Stimulated activated naive B cell treated with anti-CD40 and anti-IgM and Interleukin-4, amounts not matched to agents 10 μg/mL and 1 μg/mL and 100 μg/mL, for 72 hours (primary cell): ENCODE measurements at regions not wholly inside any gene's neighbourhood (a gene's known extent, or its start where the extent isn't known, plus 50 kb on each side); places are given as distances from the start of the nearest gene placed in this dataset.

Experiments used
- ATAC-seq, 2 donors: fragments of 150-1000 bp; cut with Tn5 transposase; replicated peaks; 2 replicates each; pipeline ENCODE4 v1.10.0; 2021; ENCODE audit warnings: moderate library complexity in 1 of 2
- DNase-seq: peaks from one replicate; pipeline ENCODE4 v3.0.0; 2021
- H3K27ac Mint-ChIP-seq: one replicate; pipeline ENCODE4 v1.8.0; 2022; ENCODE audit warnings: mild to moderate bottlenecking, mixed read lengths
- H3K27me3 Mint-ChIP-seq, 2 donors: one replicate each; pipeline ENCODE4 v1.8.0; 2022; ENCODE audit warnings: mixed read lengths in 2 of 2
- H3K36me3 Mint-ChIP-seq, 2 donors: one replicate each; pipeline ENCODE4 v1.8.0; 2022; ENCODE audit warnings: mixed read lengths in 2 of 2, mild to moderate bottlenecking in 1 of 2
- H3K4me1 Mint-ChIP-seq, 2 donors: one replicate each; pipeline ENCODE4 v1.8.0; 2022; ENCODE audit warnings: mixed read lengths in 2 of 2, mild to moderate bottlenecking in 1 of 2
- H3K4me3 Mint-ChIP-seq, 2 donors: one replicate each; pipeline ENCODE4 v1.8.0; 2022; ENCODE audit warnings: mild to moderate bottlenecking in 2 of 2, mixed read lengths in 2 of 2, moderate library complexity in 1 of 2
- H3K9me3 Mint-ChIP-seq, 2 donors: one replicate each; pipeline ENCODE4 v1.8.0; 2022; ENCODE audit warnings: mixed read lengths in 2 of 2, mild to moderate bottlenecking in 1 of 2

DNA sequence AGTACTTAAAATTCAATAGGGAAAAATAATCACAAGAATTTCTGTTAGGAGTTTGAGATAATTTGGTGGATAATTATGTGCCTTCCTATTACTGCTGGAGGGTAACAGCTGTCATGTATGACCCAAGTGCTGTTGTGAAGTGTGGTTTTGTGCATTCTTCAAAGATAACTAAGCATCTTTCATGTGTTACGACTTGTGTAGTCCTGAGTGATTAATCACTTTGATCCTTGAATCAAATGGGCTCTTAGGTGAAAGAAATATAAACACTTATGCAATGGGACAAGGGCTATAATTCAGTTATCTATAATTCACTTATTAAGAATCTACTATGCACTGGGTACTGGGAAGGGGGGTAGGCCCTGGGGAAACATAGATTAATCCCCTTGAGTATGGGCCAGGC is 89.0 kb downstream of the CH25H start:
- Mint-ChIP-seq H3K36me3 (no peaks in the 10 kb centered on the region), H3K4me3 (no peak overlapping the region), H3K27me3 (peaks cover 6 to 7% of the 10 kb centered on the region in 2 donors), H3K4me1 (peaks cover 11 to 14% of the 10 kb centered on the region in 2 donors), H3K27ac (no peak overlapping the region), H3K9me3 (peaks cover 2 to 4% of the 10 kb centered on the region in 2 donors)
- DNase-seq (no peak), ATAC-seq (no peak)

- peaks cover 4% of the 10 kb centered on the region in 2 donors for H3K9me3 Mint-ChIP-seq
Observed at GRCh38 chr10:89115876-89116627, 91.1 kb downstream of the CH25H start.

GRCh38 chr10:89114846-89115625 is 92.1 kb downstream of the CH25H start:
- no peak for ATAC-seq
- DNase-seq, result no peak
- Mint-ChIP-seq H3K9me3 (peaks cover 4% of the 10 kb centered on the region in 2 donors), H3K27ac (no peak overlapping the region), H3K4me3 (no peak overlapping the region), H3K27me3 (peaks cover 0 to 6% of the 10 kb centered on the region in 2 donors), H3K36me3 (no peaks in the 10 kb centered on the region), H3K4me1 (peaks cover 0 to 2% of the 10 kb centered on the region in 2 donors)

More at GRCh38 chr10:89115876-89116627, 91.1 kb downstream of the CH25H start:
- Mint-ChIP-seq H3K27ac (no peak overlapping the region), H3K27me3 (peaks cover 6 to 7% of the 10 kb centered on the region in 2 donors), H3K36me3 (no peaks in the 10 kb centered on the region), H3K4me1 (peaks cover 0 to 2% of the 10 kb centered on the region in 2 donors), H3K4me3 (no peak overlapping the region)
- ATAC-seq (peak in 1 of 2 donors; percentile 38), DNase-seq (no peak)

- no peak for ATAC-seq
- Mint-ChIP-seq H3K9me3 (no peaks in the 10 kb centered on the region), H3K4me1 (no peaks in the 10 kb centered on the region), H3K4me3 (no peak overlapping the region), H3K27ac (no peak overlapping the region), H3K27me3 (no peaks in the 10 kb centered on the region), H3K36me3 (no peaks in the 10 kb centered on the region)
- no peak for DNase-seq
Observed at GRCh38 chr10:89102735-89103134, 104.4 kb downstream of the CH25H start.

- no peaks in the 10 kb centered on the region for H3K36me3 Mint-ChIP-seq
- H3K9me3 Mint-ChIP-seq, result no peaks in the 10 kb centered on the region
- H3K27me3 Mint-ChIP-seq, result no peaks in the 10 kb centered on the region
- DNase-seq, result no peak
- no peak overlapping the region for H3K4me3 Mint-ChIP-seq
- ATAC-seq, result no peak
- no peaks in the 10 kb centered on the region for H3K4me1 Mint-ChIP-seq
- no peak overlapping the region for H3K27ac Mint-ChIP-seq
Observed at GRCh38 chr10:89101943-89102342, 105.2 kb downstream of the CH25H start.

GRCh38 chr10:89100680-89101079 is 106.4 kb downstream of the CH25H start:
- Mint-ChIP-seq H3K27ac (no peak overlapping the region), H3K9me3 (no peaks in the 10 kb centered on the region), H3K27me3 (no peaks in the 10 kb centered on the region), H3K36me3 (no peaks in the 10 kb centered on the region), H3K4me1 (peaks cover 0 to 7% of the 10 kb centered on the region in 2 donors), H3K4me3 (no peak overlapping the region)
- DNase-seq (no peak), ATAC-seq (no peak)

DNA sequence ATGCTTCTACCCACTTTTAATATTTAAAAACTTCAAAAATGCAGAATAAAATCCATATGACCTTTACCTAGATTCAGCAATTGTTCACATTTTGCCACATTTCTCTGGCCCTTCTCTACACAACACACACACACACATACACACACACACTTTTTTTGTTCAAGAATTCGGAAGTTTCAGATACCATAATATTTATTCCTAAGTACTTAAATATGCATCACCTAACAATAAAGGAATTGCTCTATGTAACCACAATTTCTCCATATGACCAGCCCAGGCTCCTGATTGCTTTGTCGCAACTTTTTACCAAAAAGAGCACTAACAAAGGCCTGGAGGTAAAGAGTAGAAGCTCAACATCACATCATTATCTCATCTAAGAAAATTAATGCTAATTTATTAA is 106.6 kb downstream of the FAS start:
- ATAC-seq (no peak), DNase-seq (no peak)
- H3K36me3 Mint-ChIP-seq, result no peaks in the 10 kb centered on the region
- no peaks in the 10 kb centered on the region for H3K9me3 Mint-ChIP-seq
- peaks cover 0 to 7% of the 10 kb centered on the region in 2 donors for H3K4me1 Mint-ChIP-seq
- H3K4me3 Mint-ChIP-seq, result no peak overlapping the region
- no peak overlapping the region for H3K27ac Mint-ChIP-seq
- H3K27me3 Mint-ChIP-seq, result peaks cover 4 to 6% of the 10 kb centered on the region in 2 donors

DNA sequence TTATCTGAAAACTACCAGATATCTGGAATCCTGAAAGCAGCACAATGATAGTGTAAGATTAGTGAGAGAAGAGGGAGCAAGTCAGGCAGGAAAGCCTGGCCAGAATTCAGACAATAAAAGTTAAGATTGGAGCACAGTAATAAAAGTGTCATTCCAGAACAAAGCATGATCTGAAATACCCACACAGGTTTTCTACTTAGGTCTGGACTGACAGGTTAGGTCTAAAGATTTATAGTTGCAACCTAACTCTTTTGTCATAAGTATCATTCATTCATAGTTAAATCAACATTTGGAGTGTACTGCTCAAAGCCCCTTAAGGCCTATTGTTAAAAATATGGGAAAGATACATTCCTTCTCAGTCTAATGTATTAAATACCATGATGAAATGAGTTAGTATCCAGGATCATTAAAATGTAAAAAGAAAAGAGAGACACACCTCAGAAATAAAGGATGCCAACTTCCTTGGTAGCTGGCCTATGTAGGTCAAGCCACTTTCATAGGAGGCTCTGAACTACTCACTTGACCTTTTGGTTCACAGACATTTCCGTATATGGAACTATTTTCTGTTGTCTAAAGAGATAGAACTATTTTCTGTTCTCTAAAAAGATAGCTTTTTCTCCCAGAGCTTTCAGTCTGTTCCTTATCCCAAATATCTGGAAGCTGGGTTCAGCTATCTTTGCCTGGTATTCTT is 105.2 kb downstream of the FAS start:
- Mint-ChIP-seq H3K9me3 (no peaks in the 10 kb centered on the region), H3K27me3 (peaks cover 4 to 6% of the 10 kb centered on the region in 2 donors), H3K4me3 (no peak overlapping the region), H3K36me3 (no peaks in the 10 kb centered on the region), H3K4me1 (peaks cover 0 to 7% of the 10 kb centered on the region in 2 donors), H3K27ac (no peak overlapping the region)
- DNase-seq (no peak), ATAC-seq (peak; percentile 60 to 63)

DNA sequence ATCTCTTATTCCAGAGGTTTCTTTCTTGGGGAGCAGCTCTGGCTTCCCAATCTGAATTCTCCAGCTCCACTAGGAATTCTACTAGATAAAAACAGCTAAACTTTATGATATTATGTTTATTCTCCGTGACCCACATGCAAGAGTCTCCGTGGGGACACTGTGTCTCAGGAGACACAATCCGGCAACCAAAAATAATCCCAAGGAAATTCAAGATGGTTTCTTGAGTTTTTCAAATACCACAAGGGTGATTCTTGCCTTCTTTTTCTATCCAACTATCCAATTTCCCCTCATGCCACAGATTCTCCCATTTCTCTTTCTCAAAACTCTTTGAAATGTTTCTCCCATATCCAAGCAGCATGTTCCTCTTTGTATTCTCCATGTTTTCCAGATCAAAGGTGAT is 103.1 kb downstream of the FAS start:
- no peaks in the 10 kb centered on the region for H3K36me3 Mint-ChIP-seq
- ATAC-seq (no peak), DNase-seq (no peak)
- H3K4me1 Mint-ChIP-seq, result peaks cover 0 to 7% of the 10 kb centered on the region in 2 donors
- no peak overlapping the region for H3K27ac Mint-ChIP-seq
- H3K9me3 Mint-ChIP-seq, result no peaks in the 10 kb centered on the region
- H3K4me3 Mint-ChIP-seq, result no peak overlapping the region
- peaks cover 4 to 6% of the 10 kb centered on the region in 2 donors for H3K27me3 Mint-ChIP-seq

GRCh38 chr10:89092981-89093380 is 102.4 kb downstream of the FAS start:
- DNase-seq, result no peak
- ATAC-seq, result no peak
- H3K9me3 Mint-ChIP-seq, result no peaks in the 10 kb centered on the region
- H3K4me1 Mint-ChIP-seq, result peaks cover 0 to 7% of the 10 kb centered on the region in 2 donors
- no peaks in the 10 kb centered on the region for H3K36me3 Mint-ChIP-seq
- H3K27me3 Mint-ChIP-seq, result peaks cover 4 to 6% of the 10 kb centered on the region in 2 donors
- no peak overlapping the region for H3K27ac Mint-ChIP-seq
- H3K4me3 Mint-ChIP-seq, result no peak overlapping the region

GRCh38 chr10:89092439-89092838 is 101.8 kb downstream of the FAS start:
- no peak for DNase-seq
- ATAC-seq, result no peak

GRCh38 chr10:89091496-89091895 is 100.9 kb downstream of the FAS start:
- H3K36me3 Mint-ChIP-seq, result no peaks in the 10 kb centered on the region
- no peak overlapping the region for H3K27ac Mint-ChIP-seq
- DNase-seq (no peak), ATAC-seq (no peak)
- H3K4me1 Mint-ChIP-seq, result peaks cover 0 to 6% of the 10 kb centered on the region in 2 donors
- no peaks in the 10 kb centered on the region for H3K9me3 Mint-ChIP-seq
- no peak overlapping the region for H3K4me3 Mint-ChIP-seq
- H3K27me3 Mint-ChIP-seq, result peaks cover 4 to 6% of the 10 kb centered on the region in 2 donors

More at GRCh38 chr10:89092439-89092838, 101.8 kb downstream of the FAS start:
- Mint-ChIP-seq H3K27ac (no peak overlapping the region), H3K9me3 (no peaks in the 10 kb centered on the region), H3K27me3 (peaks cover 4 to 6% of the 10 kb centered on the region in 2 donors), H3K4me3 (no peak overlapping the region), H3K36me3 (no peaks in the 10 kb centered on the region), H3K4me1 (peaks cover 0 to 7% of the 10 kb centered on the region in 2 donors)

GRCh38 chr10:89090756-89091445 is 100.3 kb downstream of the FAS start:
- Mint-ChIP-seq H3K4me1 (peaks cover 0 to under 1% of the 10 kb centered on the region in 2 donors), H3K27ac (no peak overlapping the region), H3K27me3 (peaks cover 4 to 6% of the 10 kb centered on the region in 2 donors), H3K4me3 (no peak overlapping the region), H3K9me3 (no peaks in the 10 kb centered on the region), H3K36me3 (no peaks in the 10 kb centered on the region)
- DNase-seq (no peak), ATAC-seq (no peak)
